Ovary (tissue), 3 donors: ENCODE measurements at regions not wholly inside any gene's neighbourhood (a gene's known extent, or its start where the extent isn't known, plus 50 kb on each side); places are given as distances from the start of the nearest gene placed in this dataset.

Experiments used
- EP300 ChIP-seq: sonication (generic); formaldehyde crosslinking; IDR thresholded peaks from one replicate; pipeline ENCODE4 v1.6.1; 2017; ENCODE audit warnings: antibody characterized with exemption
- POLR2A ChIP-seq: fragments of 450-650 bp; IDR thresholded peaks from one replicate; pipeline ENCODE4 v1.6.1; 2017; ENCODE audit warnings: antibody characterized with exemption, mild to moderate bottlenecking, moderate library complexity
- TF ChIP-seq, protein P1 (sequence below), 3 donors: fragments of 450-650 bp in 2 of 3; fragments of 200-600 bp in 1 of 3; IDR thresholded peaks; one replicate each; pipeline versions ENCODE4 v1.5.1 to v1.8.0; 2016 to 2022; ENCODE audit warnings: antibody characterized with exemption in 3 of 3, mild to moderate bottlenecking in 1 of 3
- donor health status: DM: no; HTN: no; CAD: no.

DNA sequence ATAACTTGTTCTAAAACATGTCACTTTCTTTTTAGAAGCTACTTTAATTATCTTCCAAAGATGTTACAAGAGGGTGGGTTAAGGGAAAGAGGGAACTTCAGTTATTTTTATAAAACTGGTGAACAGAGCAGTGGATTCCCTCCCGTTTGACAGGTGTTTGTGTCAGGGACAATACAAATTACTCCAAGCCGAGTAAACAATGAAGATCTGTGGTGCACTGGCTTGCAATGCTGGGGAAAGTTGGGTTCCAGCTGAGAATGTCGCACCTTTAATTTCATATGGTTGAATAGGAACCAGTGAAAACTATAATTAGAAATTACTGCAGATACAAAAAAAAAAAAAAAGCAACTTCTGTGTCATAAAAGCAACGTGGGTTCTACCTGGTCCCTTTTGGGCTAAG lies 98.6 kb upstream of the TTC29 start:
- TF ChIP-seq, protein P1, sequence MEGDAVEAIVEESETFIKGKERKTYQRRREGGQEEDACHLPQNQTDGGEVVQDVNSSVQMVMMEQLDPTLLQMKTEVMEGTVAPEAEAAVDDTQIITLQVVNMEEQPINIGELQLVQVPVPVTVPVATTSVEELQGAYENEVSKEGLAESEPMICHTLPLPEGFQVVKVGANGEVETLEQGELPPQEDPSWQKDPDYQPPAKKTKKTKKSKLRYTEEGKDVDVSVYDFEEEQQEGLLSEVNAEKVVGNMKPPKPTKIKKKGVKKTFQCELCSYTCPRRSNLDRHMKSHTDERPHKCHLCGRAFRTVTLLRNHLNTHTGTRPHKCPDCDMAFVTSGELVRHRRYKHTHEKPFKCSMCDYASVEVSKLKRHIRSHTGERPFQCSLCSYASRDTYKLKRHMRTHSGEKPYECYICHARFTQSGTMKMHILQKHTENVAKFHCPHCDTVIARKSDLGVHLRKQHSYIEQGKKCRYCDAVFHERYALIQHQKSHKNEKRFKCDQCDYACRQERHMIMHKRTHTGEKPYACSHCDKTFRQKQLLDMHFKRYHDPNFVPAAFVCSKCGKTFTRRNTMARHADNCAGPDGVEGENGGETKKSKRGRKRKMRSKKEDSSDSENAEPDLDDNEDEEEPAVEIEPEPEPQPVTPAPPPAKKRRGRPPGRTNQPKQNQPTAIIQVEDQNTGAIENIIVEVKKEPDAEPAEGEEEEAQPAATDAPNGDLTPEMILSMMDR (IDR thresholded peaks at IDR 0.05), result no peak
- no peak for TF ChIP-seq POLR2A
- no peak for TF ChIP-seq EP300
